ENCODE measurements at regions not wholly inside any gene's neighbourhood (a gene's known extent, or its start where the extent isn't known, plus 50 kb on each side); places are given as distances from the start of the nearest gene placed in this dataset.

DNA sequence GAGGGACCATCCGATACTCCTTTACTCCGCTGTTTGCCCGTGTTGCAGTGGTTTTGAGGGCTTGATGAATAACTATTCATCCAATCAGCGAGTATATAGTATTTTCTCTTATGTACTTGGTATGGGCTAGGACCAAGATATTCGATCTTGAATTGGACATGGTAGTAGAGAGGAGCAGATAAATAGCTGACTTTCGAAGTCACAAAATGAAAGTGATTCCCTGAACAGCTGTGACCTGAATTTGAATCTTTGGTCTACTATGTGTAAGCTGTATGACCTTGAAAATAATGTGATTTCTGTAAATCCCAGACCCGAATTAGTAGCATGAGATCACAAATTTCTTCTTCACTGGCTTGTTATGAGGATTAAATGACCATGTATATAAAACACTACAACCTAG is 134.4 kb downstream of the TUSC1 start:
- TF ChIP-seq, protein P1, sequence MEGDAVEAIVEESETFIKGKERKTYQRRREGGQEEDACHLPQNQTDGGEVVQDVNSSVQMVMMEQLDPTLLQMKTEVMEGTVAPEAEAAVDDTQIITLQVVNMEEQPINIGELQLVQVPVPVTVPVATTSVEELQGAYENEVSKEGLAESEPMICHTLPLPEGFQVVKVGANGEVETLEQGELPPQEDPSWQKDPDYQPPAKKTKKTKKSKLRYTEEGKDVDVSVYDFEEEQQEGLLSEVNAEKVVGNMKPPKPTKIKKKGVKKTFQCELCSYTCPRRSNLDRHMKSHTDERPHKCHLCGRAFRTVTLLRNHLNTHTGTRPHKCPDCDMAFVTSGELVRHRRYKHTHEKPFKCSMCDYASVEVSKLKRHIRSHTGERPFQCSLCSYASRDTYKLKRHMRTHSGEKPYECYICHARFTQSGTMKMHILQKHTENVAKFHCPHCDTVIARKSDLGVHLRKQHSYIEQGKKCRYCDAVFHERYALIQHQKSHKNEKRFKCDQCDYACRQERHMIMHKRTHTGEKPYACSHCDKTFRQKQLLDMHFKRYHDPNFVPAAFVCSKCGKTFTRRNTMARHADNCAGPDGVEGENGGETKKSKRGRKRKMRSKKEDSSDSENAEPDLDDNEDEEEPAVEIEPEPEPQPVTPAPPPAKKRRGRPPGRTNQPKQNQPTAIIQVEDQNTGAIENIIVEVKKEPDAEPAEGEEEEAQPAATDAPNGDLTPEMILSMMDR (IDR thresholded peaks at IDR 0.05), result no peak
- Histone ChIP-seq H3K27me3 (no peaks in the 10 kb centered on the region), H3K27ac (no peak overlapping the region), H3K4me1 (no peaks in the 10 kb centered on the region), H3K4me3 (no peak overlapping the region), H3K36me3 (no peaks in the 10 kb centered on the region), H3K9me3 (no peaks in the 10 kb centered on the region)
- DNase-seq (ENCODE audit: low spot score), result no peak

DNA sequence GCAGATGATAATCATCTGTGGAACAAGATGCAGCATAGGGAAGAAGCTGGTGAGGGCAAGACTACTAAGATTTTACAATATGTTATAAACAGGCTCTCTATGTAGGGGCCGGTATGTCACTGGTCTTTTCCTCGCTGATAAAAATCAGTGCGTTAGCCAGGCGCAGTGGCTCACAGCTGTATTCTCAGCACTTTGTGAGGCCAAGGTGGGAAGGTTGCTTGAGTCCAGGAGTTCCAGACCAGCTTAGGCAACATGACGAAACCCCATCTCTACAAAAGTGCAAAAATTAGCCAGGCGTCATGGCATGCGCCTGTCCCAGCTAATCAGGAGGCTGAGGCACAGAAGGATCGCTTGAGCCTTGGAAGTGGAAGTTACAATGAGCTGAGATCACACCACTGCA is 135.9 kb downstream of the TUSC1 start:
- no peaks in the 10 kb centered on the region for H3K27me3 ChIP-seq
- no peaks in the 10 kb centered on the region for H3K4me1 ChIP-seq
- TF ChIP-seq, protein P1 (IDR thresholded peaks at IDR 0.05), result no peak
- no peak overlapping the region for H3K4me3 ChIP-seq
- no peak for DNase-seq (ENCODE audit: low spot score)
- no peaks in the 10 kb centered on the region for H3K36me3 ChIP-seq
- no peak overlapping the region for H3K27ac ChIP-seq
- no peaks in the 10 kb centered on the region for H3K9me3 ChIP-seq

DNA sequence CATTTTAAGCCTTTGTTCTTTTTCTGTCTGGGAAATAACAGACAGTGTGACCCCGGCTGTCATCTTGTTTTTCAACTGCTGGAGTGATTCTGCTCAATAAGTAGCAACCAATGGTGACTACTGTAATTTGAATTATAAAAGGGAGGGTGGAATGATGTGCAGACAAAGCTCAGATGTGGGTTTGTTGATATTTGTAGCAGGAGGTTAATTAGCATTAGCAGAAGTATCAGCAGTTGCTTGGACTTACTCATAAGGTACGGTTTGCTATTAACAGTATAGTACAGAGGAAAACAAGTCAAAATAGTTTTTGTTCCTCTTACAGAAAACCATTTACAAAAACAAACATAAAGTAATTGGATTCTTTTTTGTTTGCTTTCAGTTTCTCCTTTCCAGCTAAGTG is 140.4 kb downstream of the TUSC1 start:
- Histone ChIP-seq H3K27me3 (no peaks in the 10 kb centered on the region), H3K4me3 (no peak overlapping the region), H3K36me3 (no peaks in the 10 kb centered on the region), H3K9me3 (no peaks in the 10 kb centered on the region), H3K27ac (no peak overlapping the region), H3K4me1 (no peaks in the 10 kb centered on the region)
- TF ChIP-seq, protein P1 (IDR thresholded peaks at IDR 0.05), result no peak
- no peak for DNase-seq (ENCODE audit: low spot score)

DNA sequence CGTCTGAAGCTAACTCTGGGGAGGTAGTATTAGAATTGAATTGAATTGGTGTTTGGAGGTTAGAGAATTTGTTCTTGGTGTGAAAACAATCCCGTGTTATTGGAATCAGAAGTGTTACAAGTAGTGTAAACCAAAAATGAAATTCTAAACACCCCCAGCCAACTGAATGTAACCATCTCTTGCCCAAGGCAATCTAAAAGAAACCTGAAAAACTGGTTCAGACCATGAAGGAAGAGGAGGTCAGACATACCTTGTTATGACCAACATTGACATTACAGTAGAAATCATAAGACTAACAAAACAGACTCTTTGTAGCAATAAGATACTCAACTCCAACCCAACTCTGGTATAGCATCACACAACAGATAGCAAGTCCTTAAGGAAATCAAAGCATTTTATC is 159.0 kb downstream of the TUSC1 start:
- H3K4me3 ChIP-seq, result no peak overlapping the region
- H3K27ac ChIP-seq, result no peak overlapping the region
- no peaks in the 10 kb centered on the region for H3K27me3 ChIP-seq
- no peaks in the 10 kb centered on the region for H3K36me3 ChIP-seq
- no peaks in the 10 kb centered on the region for H3K9me3 ChIP-seq
- no peaks in the 10 kb centered on the region for H3K4me1 ChIP-seq
- TF ChIP-seq, protein P1 (IDR thresholded peaks at IDR 0.05), result no peak
- no peak for DNase-seq (ENCODE audit: low spot score)

DNA sequence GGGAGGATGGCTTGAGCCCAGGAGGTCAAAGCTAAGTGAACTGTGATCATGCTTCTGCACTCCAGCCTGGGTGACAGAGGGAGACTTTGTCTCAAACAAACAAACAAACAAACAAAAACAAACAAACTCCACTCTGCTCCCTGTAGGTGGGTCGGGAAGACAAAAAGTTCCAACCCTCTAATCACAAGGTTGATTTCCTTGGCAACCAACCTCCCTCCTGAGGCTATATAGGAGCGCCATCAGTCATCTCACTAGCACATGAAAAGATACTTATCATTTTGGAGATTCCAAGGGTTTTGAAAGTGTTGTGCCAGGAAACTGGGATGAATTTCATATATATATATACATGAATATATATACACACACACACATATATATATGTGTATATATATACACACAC is 160.5 kb downstream of the TUSC1 start:
- Histone ChIP-seq H3K4me3 (no peak overlapping the region), H3K9me3 (no peaks in the 10 kb centered on the region), H3K27me3 (no peaks in the 10 kb centered on the region), H3K27ac (no peak overlapping the region), H3K4me1 (no peaks in the 10 kb centered on the region), H3K36me3 (no peaks in the 10 kb centered on the region)
- DNase-seq (ENCODE audit: low spot score), result no peak
- TF ChIP-seq, protein P1 (IDR thresholded peaks at IDR 0.05), result no peak

DNA sequence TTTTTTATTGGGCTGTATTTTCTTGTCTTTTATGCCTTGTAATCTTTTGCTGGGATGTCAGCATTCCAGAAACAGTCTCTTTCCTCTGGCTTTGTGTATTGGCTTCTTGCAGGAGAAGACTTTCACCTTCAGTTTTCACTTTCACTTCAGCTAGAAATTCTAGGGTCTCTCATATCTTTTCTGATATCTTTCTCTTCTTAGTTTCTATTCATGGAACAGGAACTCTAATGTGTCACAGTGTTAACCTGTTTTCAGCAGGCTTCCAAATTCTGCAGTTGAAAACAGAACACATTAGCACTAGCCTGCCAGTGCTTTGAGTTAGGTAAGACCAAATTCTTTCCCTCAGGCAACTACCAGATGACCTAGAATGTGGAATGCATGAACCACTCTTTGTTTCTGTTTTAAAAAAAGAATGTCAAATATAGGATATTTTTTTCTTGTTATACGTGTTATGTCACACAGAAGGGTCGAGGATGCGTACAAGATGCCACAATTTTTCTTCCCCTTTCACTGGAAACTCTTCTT is 164.7 kb downstream of the TUSC1 start:
- Histone ChIP-seq H3K4me1 (no peaks in the 10 kb centered on the region), H3K27ac (no peak overlapping the region), H3K36me3 (no peaks in the 10 kb centered on the region), H3K27me3 (no peaks in the 10 kb centered on the region), H3K4me3 (no peak overlapping the region), H3K9me3 (no peaks in the 10 kb centered on the region)
- DNase-seq (ENCODE audit: low spot score), result no peak
- TF ChIP-seq, protein P1 (IDR thresholded peaks at IDR 0.05), result no peak

Measured in right atrium auricular region (tissue), 2 donors.